Spinal cord (tissue), 10 donors: ENCODE measurements at regions not wholly inside any gene's neighbourhood (a gene's known extent, or its start where the extent isn't known, plus 50 kb on each side); places are given as distances from the start of the nearest gene placed in this dataset. TPM values are rescaled to one million over a fixed set of nuclear protein-coding genes. Genes with fewer than 3 reads are reported as not detected.

Experiments used
- DNase-seq, 6 donors: peaks; one replicate each; pipeline versions ENCODE4 v3.0.0 to v3.0.0-alpha.2; 2013 to 2015; ENCODE audit warnings: low spot score in 6 of 6, low read depth in 4 of 6
- H3K27ac ChIP-seq: one replicate; pipeline ENCODE4 v1.5.1; 2013; ENCODE audit warnings: low read depth, low read length, control low read depth
- H3K27me3 ChIP-seq: one replicate; pipeline ENCODE4 v1.6.1; 2013; ENCODE audit warnings: low read length; ENCODE audit not compliant: control insufficient read depth, insufficient read depth
- H3K36me3 ChIP-seq: one replicate; pipeline ENCODE4 v1.6.1; 2013; ENCODE audit warnings: low read length; ENCODE audit not compliant: control insufficient read depth, insufficient read depth
- H3K4me1 ChIP-seq: one replicate; pipeline ENCODE4 v1.6.1; 2013; ENCODE audit warnings: low read length; ENCODE audit not compliant: control insufficient read depth, insufficient read depth
- H3K4me3 ChIP-seq: one replicate; pipeline ENCODE4 v1.5.1; 2013; ENCODE audit warnings: low read depth, low read length, control low read depth
- H3K9me3 ChIP-seq: one replicate; pipeline ENCODE4 v1.6.1; 2013; ENCODE audit warnings: low read length; ENCODE audit not compliant: control insufficient read depth, insufficient read depth
- WGBS: methylation state at CpG from one replicate; pipeline ENCODE4 v1.1.5; 2013; ENCODE audit warnings: missing lambda C conversion rate; ENCODE audit not compliant: insufficient coverage; 5-methylcytosine and 5-hydroxymethylcytosine counted together
- small RNA-seq: library from RNA; depleted of rRNA; stranded (forward); fragments of <200 nt; gene quantifications from one replicate; pipeline ENCODE3, GENCODE V24; 2014; ENCODE audit warnings: low replicate concordance
- donor health status: healthy.

GRCh38 chr5:114305402-114306207 lies 56.3 kb upstream of the KCNN2 start:
- no peaks in the 10 kb centered on the region for H3K9me3 ChIP-seq
- no peaks in the 10 kb centered on the region for H3K4me1 ChIP-seq
- H3K27me3 ChIP-seq, result no peaks in the 10 kb centered on the region
- no peaks in the 10 kb centered on the region for H3K36me3 ChIP-seq
- H3K27ac ChIP-seq, result no peak overlapping the region
- no CpG with 5 or more reads among the region's 1 CpG for WGBS
- DNase-seq, result peak in 2 of 6 donors; percentile 51 to 67
- H3K4me3 ChIP-seq, result no peak overlapping the region

- Histone ChIP-seq H3K9me3 (no peaks in the 10 kb centered on the region), H3K27me3 (no peaks in the 10 kb centered on the region), H3K36me3 (no peaks in the 10 kb centered on the region), H3K4me1 (no peaks in the 10 kb centered on the region), H3K4me3 (no peak overlapping the region), H3K27ac (no peak overlapping the region)
- no CpG with 5 or more reads among the region's 1 CpG for WGBS
- DNase-seq, result no peak
These were observed 53.9 kb upstream of the KCNN2 start for GRCh38 chr5:114308017-114308416.

DNA sequence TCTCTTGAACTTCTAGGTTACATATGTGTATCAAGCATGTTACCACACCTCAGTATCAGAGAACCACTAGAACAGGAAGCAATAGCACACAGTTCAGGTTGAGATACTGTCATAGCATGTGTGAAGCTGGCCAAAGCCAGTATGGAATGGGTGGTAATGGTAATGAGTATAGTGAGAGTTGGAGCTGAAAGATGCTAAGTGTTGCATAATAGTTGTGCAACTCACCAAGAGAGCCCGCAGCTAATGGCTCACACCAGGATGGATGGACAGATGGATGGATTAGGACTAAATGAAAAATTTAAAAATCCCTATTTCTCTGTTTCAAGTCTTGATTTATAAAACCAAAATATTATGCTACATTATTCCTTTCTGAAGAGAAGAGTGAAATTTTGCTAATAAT lies 53.4 kb upstream of the KCNN2 start:
- DNase-seq, result no peak
- Histone ChIP-seq H3K27me3 (no peaks in the 10 kb centered on the region), H3K27ac (no peak overlapping the region), H3K36me3 (no peaks in the 10 kb centered on the region), H3K4me1 (no peaks in the 10 kb centered on the region), H3K4me3 (no peak overlapping the region), H3K9me3 (no peaks in the 10 kb centered on the region)
- WGBS, result 100% methylated on average over 1 of the region's 1 CpG

- no peaks in the 10 kb centered on the region for H3K27me3 ChIP-seq
- H3K36me3 ChIP-seq, result no peaks in the 10 kb centered on the region
- H3K4me1 ChIP-seq, result no peaks in the 10 kb centered on the region
- DNase-seq, result no peak
- no peak overlapping the region for H3K4me3 ChIP-seq
- no CpG with 5 or more reads among the region's 2 CpGs for WGBS
- H3K27ac ChIP-seq, result no peak overlapping the region
- H3K9me3 ChIP-seq, result no peaks in the 10 kb centered on the region
These were observed 51.2 kb upstream of the KCNN2 start for GRCh38 chr5:114310666-114311065.

GRCh38 chr5:114311281-114311680 lies 50.6 kb upstream of the KCNN2 start:
- WGBS, result no CpG with 5 or more reads among the region's 2 CpGs
- DNase-seq, result peak in 1 of 6 donors; percentile 25
- no peaks in the 10 kb centered on the region for H3K4me1 ChIP-seq
- H3K36me3 ChIP-seq, result no peaks in the 10 kb centered on the region
- no peaks in the 10 kb centered on the region for H3K9me3 ChIP-seq
- no peak overlapping the region for H3K27ac ChIP-seq
- H3K4me3 ChIP-seq, result no peak overlapping the region
- no peaks in the 10 kb centered on the region for H3K27me3 ChIP-seq

- DNase-seq, result peak in 3 of 6 donors; percentile 9 to 67 (median 52)
- no peaks in the 10 kb centered on the region for H3K9me3 ChIP-seq
These were observed 49.9 kb upstream of the KCNN2 start for GRCh38 chr5:114311968-114312367.

More at GRCh38 chr5:114311968-114312367, 49.9 kb upstream of the KCNN2 start:
- no peak overlapping the region for H3K27ac ChIP-seq
- 33% methylated on average over 1 of the region's 1 CpG for WGBS
- no peaks in the 10 kb centered on the region for H3K4me1 ChIP-seq
- no peak overlapping the region for H3K4me3 ChIP-seq
- H3K36me3 ChIP-seq, result no peaks in the 10 kb centered on the region
- H3K27me3 ChIP-seq, result no peaks in the 10 kb centered on the region

Small RNA genes in the stretch of these regions (small RNA-seq; reads per million reads assigned to genes)
- gene RN7SKP89, result not detected
